Panc1 (cell line): ENCODE measurements at regions not wholly inside any gene's neighbourhood (a gene's known extent, or its start where the extent isn't known, plus 50 kb on each side); places are given as distances from the start of the nearest gene placed in this dataset.

ENCODE experiments used
- ATAC-seq: fragments of 200-7000 bp; cut with Tn5 transposase; 2 replicates; pipeline ENCODE4 v1.9.1; 2020; ENCODE audit warnings: mild to moderate bottlenecking, moderate library complexity
- BruUV-seq: library from RNA; stranded (reverse); fragments of 400-500 nt; replicated peaks from 2 replicates; lab custom pipeline; 2021; lab: Mats Ljungman, UMichigan
- CTCF ChIA-PET: fragments of 300-600 bp; sonication (Branson Sonifier 250); formaldehyde crosslinking; loops from one replicate; lab custom pipeline; 2022; ENCODE audit warnings: antibody characterized with exemption; lab: Charles Lee
- POLR2A ChIA-PET: fragments of 300-600 bp; sonication (Branson Sonifier 250); formaldehyde crosslinking; loops from one replicate; lab custom pipeline; 2022; ENCODE audit warnings: antibody characterized with exemption; lab: Charles Lee
- DNase-seq: peaks from one replicate; pipeline ENCODE4 v3.0.0-alpha.2; 2010; ENCODE audit warnings: low read depth, low spot score
- H3K27ac ChIP-seq: 2 replicates; pipeline ENCODE4 v1.5.1; 2011; ENCODE audit warnings: mild to moderate bottlenecking, low read length, inconsistent platforms
- H3K27me3 ChIP-seq: fragments of 200-500 bp; sonication (Bioruptor generic); 2 replicates; pipeline ENCODE4 v1.6.0; 2014; ENCODE audit warnings: low read length, inconsistent platforms; ENCODE audit not compliant: control insufficient read depth, insufficient read depth
- H3K36me3 ChIP-seq: fragments of 200-500 bp; sonication (Bioruptor generic); 2 replicates; pipeline ENCODE4 v1.5.1; 2014; ENCODE audit warnings: inconsistent platforms, mild to moderate bottlenecking, low read length, moderate library complexity; ENCODE audit not compliant: control insufficient read depth, insufficient read depth
- H3K4me1 ChIP-seq: 2 replicates; pipeline ENCODE4 v1.5.1; 2011; ENCODE audit warnings: inconsistent platforms, mild to moderate bottlenecking, low read length, moderate library complexity; ENCODE audit not compliant: control insufficient read depth, insufficient read depth
- H3K4me3 ChIP-seq, 2 experiments: 2 replicates each; pipeline ENCODE4 v1.5.1; 2011 to 2012; ENCODE audit warnings: low read depth in 2 of 2, low read length in 2 of 2, mild to moderate bottlenecking in 2 of 2, inconsistent platforms in 1 of 2, moderate library complexity in 1 of 2
- H3K9me3 ChIP-seq: fragments of 200-500 bp; sonication (Bioruptor generic); 2 replicates; pipeline ENCODE4 v1.5.1; 2014; ENCODE audit warnings: low read depth, mild to moderate bottlenecking, inconsistent platforms, low read length, moderate library complexity; ENCODE audit not compliant: control insufficient read depth, insufficient read depth
- CTCF ChIP-seq: fragments of 450-650 bp; IDR thresholded peaks from 2 replicates; pipeline ENCODE4 v1.5.1; 2017; ENCODE audit warnings: mild to moderate bottlenecking
- POLR2AphosphoS5 ChIP-seq: IDR thresholded peaks from 2 replicates; pipeline ENCODE4 v1.6.1; 2012; ENCODE audit warnings: mild to moderate bottlenecking, low read depth, low read length, moderate library complexity
- REST ChIP-seq, 2 experiments: IDR thresholded peaks; 2 replicates each; pipeline ENCODE4 v1.6.1; 2011 to 2012; ENCODE audit warnings: low read depth in 2 of 2, control low read depth in 1 of 2, low read length in 1 of 2, mild to moderate bottlenecking in 1 of 2, moderate library complexity in 1 of 2; ENCODE audit not compliant: insufficient read depth in 1 of 2
- SIN3A ChIP-seq: IDR thresholded peaks from 2 replicates; pipeline ENCODE4 v1.6.1; 2012; ENCODE audit warnings: low read depth, mild to moderate bottlenecking, low read length, moderate library complexity, borderline replicate concordance; ENCODE audit not compliant: insufficient read depth
- TCF7L2 ChIP-seq: IDR thresholded peaks from 2 replicates; pipeline ENCODE4 v1.6.1; 2011; ENCODE audit warnings: mild to moderate bottlenecking, low read depth, low read length, inconsistent platforms
- in situ Hi-C: cut with HindIII; loops from 2 replicates; pipeline ENCODE4 v1.10.0; 2016; ENCODE audit warnings: low sequenced_read_pairs, low pct_unique_long_range_greater_than_20kb
- intact Hi-C: fragments of 100-400 bp; cut with micrococcal nuclease; formaldehyde crosslinking; loops from one replicate; pipeline ENCODE4 v1.10.0; 2022; ENCODE audit not compliant: unreplicated experiment

- in situ Hi-C loops (no loop called here), intact Hi-C loops (no loop called here)
- DNase-seq (no peak), ATAC-seq (no peak)
- TF ChIP-seq REST (IDR thresholded peaks at IDR 0.05; ENCODE audit: insufficient read depth in 1 of 2, low read depth in 2 of 2, low read length in 1 of 2), result no peak
- TF ChIP-seq SIN3A, result no peak
- no peak for TF ChIP-seq CTCF
- TF ChIP-seq TCF7L2, result no peak
- TF ChIP-seq POLR2AphosphoS5, result no peak
- Histone ChIP-seq H3K9me3 (no peaks in the 10 kb centered on the region), H3K27ac (no peak overlapping the region), H3K4me1 (no peaks in the 10 kb centered on the region), H3K27me3 (0 out of 2 replicates have a peak, but pooled peaks cover 2% of the 10 kb centered on the region), H3K4me3 (no peak overlapping the region), H3K36me3 (no peaks in the 10 kb centered on the region)
- POLR2A ChIA-PET, result no interaction called here
- CTCF ChIA-PET, result no interaction called here
- BruUV-seq, result no TSS peak
Measured at GRCh38 chr14:106058342-106058741, 532.0 kb downstream of the TMEM121 start.

GRCh38 chr14:106060276-106060975, 534.0 kb downstream of the TMEM121 start:
- DNase-seq (no peak), ATAC-seq (no peak)
- Histone ChIP-seq H3K4me3 (no peak overlapping the region), H3K4me1 (no peaks in the 10 kb centered on the region), H3K27me3 (0 out of 2 replicates have a peak, but pooled peaks cover 2% of the 10 kb centered on the region), H3K36me3 (no peaks in the 10 kb centered on the region), H3K27ac (no peak overlapping the region), H3K9me3 (no peaks in the 10 kb centered on the region)
- no TSS peak for BruUV-seq
- TF ChIP-seq POLR2AphosphoS5 (no peak), CTCF (no peak), TCF7L2 (no peak), REST (IDR thresholded peaks at IDR 0.05; ENCODE audit: insufficient read depth in 1 of 2, low read depth in 2 of 2, low read length in 1 of 2) (no peak), SIN3A (no peak)
- ChIA-PET CTCF (no interaction called here), POLR2A (no interaction called here)
- in situ Hi-C loops (no loop called here), intact Hi-C loops (loop anchor here (10.0 kb wide), 1 partner anchor 94 kb away; no protein-coding TSS in a partner anchor)
